SU-DHL-6 (cell line): ENCODE measurements at regions not wholly inside any gene's neighbourhood (a gene's known extent, or its start where the extent isn't known, plus 50 kb on each side); places are given as distances from the start of the nearest gene placed in this dataset.

Source experiments
- H2AFZ ChIP-seq: fragments of 200-600 bp; sonication (generic); 2 replicates; pipeline ENCODE4 v1.6.1; 2014; ENCODE audit warnings: low read depth, mild to moderate bottlenecking, moderate library complexity, mixed read lengths, antibody characterized with exemption, low read length; ENCODE audit not compliant: severe bottlenecking
- H3F3A ChIP-seq: fragments of 200-600 bp; shearing (Covaris generic); 2 replicates; pipeline ENCODE4 v1.6.0; 2016; ENCODE audit warnings: antibody characterized with exemption, mild to moderate bottlenecking; ENCODE audit not compliant: insufficient read depth
- H3K27ac ChIP-seq: fragments of 200-600 bp; sonication (generic); 2 replicates; pipeline ENCODE4 v1.5.1; 2016; ENCODE audit warnings: low read depth, mild to moderate bottlenecking, low read length, moderate library complexity, mixed read lengths
- H3K27me3 ChIP-seq: fragments of 200-600 bp; sonication (generic), shearing (Covaris generic); 2 replicates; pipeline ENCODE4 v1.6.0; 2014; ENCODE audit warnings: mild to moderate bottlenecking, low read length
- H3K36me3 ChIP-seq: fragments of 200-600 bp; sonication (generic); 2 replicates; pipeline ENCODE4 v1.6.1; 2014; ENCODE audit warnings: mild to moderate bottlenecking, low read length, mixed read lengths
- H3K4me2 ChIP-seq: fragments of 300-600, 200-600 bp; shearing (Covaris generic), sonication (generic); 2 replicates; pipeline ENCODE4 v1.6.0; 2014; ENCODE audit warnings: low read length, low read depth, mild to moderate bottlenecking; ENCODE audit not compliant: poor library complexity, severe bottlenecking
- H3K4me3 ChIP-seq: fragments of 200-600 bp; sonication (generic); 2 replicates; pipeline ENCODE4 v1.5.1; 2014; ENCODE audit warnings: antibody characterized with exemption, low read length, mild to moderate bottlenecking, mixed read lengths; ENCODE audit not compliant: insufficient read depth, poor library complexity, severe bottlenecking
- H3K79me2 ChIP-seq: fragments of 200-600 bp; sonication (generic); 2 replicates; pipeline ENCODE4 v1.6.1; 2014; ENCODE audit warnings: mild to moderate bottlenecking, low read length, moderate library complexity; ENCODE audit not compliant: insufficient read depth
- H3K9ac ChIP-seq: fragments of 200-600 bp; sonication (generic); 2 replicates; pipeline ENCODE4 v1.7.0; 2014; ENCODE audit warnings: mild to moderate bottlenecking, low read length
- H3K9me2 ChIP-seq: fragments of 200-600 bp; sonication (generic); replicated peaks from 2 replicates; pipeline ENCODE4 v1.6.1; 2014; ENCODE audit warnings: low read length; ENCODE audit not compliant: insufficient read depth
- H3K9me3 ChIP-seq: fragments of 200-600 bp; sonication (generic); 2 replicates; pipeline ENCODE4 v1.6.1; 2014; ENCODE audit warnings: low read length, mixed read lengths; ENCODE audit not compliant: insufficient read depth
- H4K20me1 ChIP-seq: fragments of 200-600 bp; sonication (generic); 2 replicates; pipeline ENCODE4 v1.6.1; 2014; ENCODE audit warnings: low read depth, mild to moderate bottlenecking, antibody characterized with exemption, low read length, moderate library complexity, mixed read lengths
- CTCF ChIP-seq: fragments of 200-600 bp; sonication (generic); IDR thresholded peaks from one replicate; pipeline ENCODE4 v1.5.1; 2017; ENCODE audit warnings: antibody characterized with exemption, mild to moderate bottlenecking, low read length, moderate library complexity; ENCODE audit not compliant: insufficient read depth, poor library complexity, severe bottlenecking
- EZH2phosphoT487 ChIP-seq: fragments of 200-600 bp; sonication (generic), shearing (Covaris generic); conservative IDR thresholded peaks from 2 replicates; pipeline ENCODE4 v1.6.1; 2018; ENCODE audit warnings: mild to moderate bottlenecking, antibody characterized with exemption, low read length, moderate library complexity, mixed read lengths

DNA sequence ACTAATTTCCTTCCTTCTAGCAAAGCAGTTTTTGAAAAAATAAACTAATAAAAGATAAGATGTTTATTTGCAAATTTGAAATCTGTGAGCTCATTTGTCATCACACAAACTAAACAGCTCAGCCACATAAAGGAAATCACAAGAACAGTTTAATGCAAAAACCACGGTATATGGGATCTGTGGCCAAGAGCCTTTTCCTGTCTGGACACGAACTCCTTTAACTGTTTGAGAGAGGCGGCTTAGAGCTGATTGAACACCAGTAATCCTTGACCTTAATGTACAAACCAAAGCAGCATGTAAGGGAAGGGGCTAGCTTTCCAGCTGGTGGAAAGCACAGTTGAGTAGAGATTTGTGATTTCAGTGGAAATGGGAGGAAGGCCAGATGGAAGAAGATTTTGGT lies 66.3 kb upstream of the SPINK5 start:
- Histone ChIP-seq H3F3A (no peaks in the 10 kb centered on the region), H3K79me2 (no peaks in the 10 kb centered on the region), H3K4me2 (no peak overlapping the region), H3K27ac (no peak overlapping the region), H3K9ac (no peak overlapping the region), H3K9me3 (0 out of 2 replicates have a peak, but pooled peaks cover 2% of the 10 kb centered on the region), H3K36me3 (no peaks in the 10 kb centered on the region), H3K9me2 (no peaks in the 10 kb centered on the region), H4K20me1 (no peaks in the 10 kb centered on the region), H2AFZ (no peak overlapping the region), H3K27me3 (no peaks in the 10 kb centered on the region), H3K4me3 (no peak overlapping the region)
- TF ChIP-seq CTCF (no peak), EZH2phosphoT487 (no peak)

DNA sequence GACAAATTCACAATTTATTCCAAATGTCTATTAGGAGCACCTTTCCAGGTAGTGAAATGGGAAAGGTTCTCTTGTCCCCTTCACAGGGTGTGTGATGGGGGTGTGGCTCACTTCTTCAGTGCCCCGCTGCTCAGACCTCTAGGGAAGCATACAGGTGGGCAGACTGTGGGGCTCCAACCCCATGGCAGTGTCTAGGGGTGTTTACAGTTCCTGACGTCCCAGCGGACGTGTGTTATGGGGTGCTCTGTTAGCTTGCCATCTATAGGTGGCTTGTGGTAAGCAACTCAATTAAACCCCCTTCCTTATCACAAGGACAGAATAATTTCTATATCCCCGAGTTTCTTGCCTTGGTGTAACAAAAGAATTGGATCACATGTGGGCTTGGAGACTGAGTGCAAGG lies 67.4 kb upstream of the SPINK5 start:
- TF ChIP-seq CTCF = no peak
- TF ChIP-seq EZH2phosphoT487 = no peak
- Histone ChIP-seq H3K79me2 (no peaks in the 10 kb centered on the region), H2AFZ (no peak overlapping the region), H3K4me2 (no peak overlapping the region), H3K9me3 (no peaks in the 10 kb centered on the region), H3K36me3 (no peaks in the 10 kb centered on the region), H3K4me3 (no peak overlapping the region), H3K9ac (no peak overlapping the region), H3K27me3 (no peaks in the 10 kb centered on the region), H3F3A (no peaks in the 10 kb centered on the region), H4K20me1 (no peaks in the 10 kb centered on the region), H3K27ac (no peak overlapping the region), H3K9me2 (no peaks in the 10 kb centered on the region)

GRCh38 chr5:147995846-147996245 lies 67.9 kb upstream of the SPINK5 start:
- no peak overlapping the region for H3K9ac ChIP-seq
- no peak for TF ChIP-seq CTCF

GRCh38 chr5:147989994-147990393 lies 73.8 kb upstream of the SPINK5 start:
- Histone ChIP-seq H3K4me2 (no peak overlapping the region), H2AFZ (no peak overlapping the region), H3K9ac (no peak overlapping the region), H3K4me3 (no peak overlapping the region), H3K79me2 (no peaks in the 10 kb centered on the region), H3K9me2 (no peaks in the 10 kb centered on the region), H3F3A (no peaks in the 10 kb centered on the region), H3K36me3 (no peaks in the 10 kb centered on the region), H3K9me3 (no peaks in the 10 kb centered on the region), H3K27me3 (no peaks in the 10 kb centered on the region), H3K27ac (no peak overlapping the region), H4K20me1 (no peaks in the 10 kb centered on the region)
- TF ChIP-seq CTCF (no peak), EZH2phosphoT487 (no peak)

More at GRCh38 chr5:147995846-147996245, 67.9 kb upstream of the SPINK5 start:
- H3K4me3 ChIP-seq = no peak overlapping the region
- no peaks in the 10 kb centered on the region for H3K27me3 ChIP-seq
- H3K27ac ChIP-seq = no peak overlapping the region
- no peaks in the 10 kb centered on the region for H4K20me1 ChIP-seq
- no peaks in the 10 kb centered on the region for H3K9me3 ChIP-seq
- H3K4me2 ChIP-seq = no peak overlapping the region
- H3F3A ChIP-seq = no peaks in the 10 kb centered on the region
- H2AFZ ChIP-seq = no peak overlapping the region
- H3K9me2 ChIP-seq = no peaks in the 10 kb centered on the region
- H3K36me3 ChIP-seq = no peaks in the 10 kb centered on the region
- no peaks in the 10 kb centered on the region for H3K79me2 ChIP-seq
